ENCODE measurements at regions not wholly inside any gene's neighbourhood (a gene's known extent, or its start where the extent isn't known, plus 50 kb on each side); places are given as distances from the start of the nearest gene placed in this dataset.

- no peak for DNase-seq
These were observed 433.7 kb upstream of the MGMT start for GRCh38 chr10:129033340-129033739.

GRCh38 chr10:129033790-129034272, 433.2 kb upstream of the MGMT start:
- no peak for DNase-seq

GRCh38 chr10:129035052-129035827, 431.8 kb upstream of the MGMT start:
- DNase-seq = no peak

- DNase-seq = no peak
These were observed 428.5 kb upstream of the MGMT start for GRCh38 chr10:129038522-129038921.

GRCh38 chr10:129039406-129040370, 427.4 kb upstream of the MGMT start:
- no peak for DNase-seq

- DNase-seq = no peak
These were observed 426.7 kb upstream of the MGMT start for GRCh38 chr10:129040377-129040776.

GRCh38 chr10:129041916-129042315, 425.1 kb upstream of the MGMT start:
- DNase-seq = no peak

GRCh38 chr10:129042776-129043595, 424.1 kb upstream of the MGMT start:
- DNase-seq = no peak

GRCh38 chr10:129043691-129044090, 423.4 kb upstream of the MGMT start:
- DNase-seq = no peak

GRCh38 chr10:129045599-129045998, 421.4 kb upstream of the MGMT start:
- no peak for DNase-seq

GRCh38 chr10:129046065-129046681, 420.9 kb upstream of the MGMT start:
- DNase-seq = no peak

- DNase-seq = no peak
These were observed 420.1 kb upstream of the MGMT start for GRCh38 chr10:129046962-129047361.

- no peak for DNase-seq
These were observed 419.4 kb upstream of the MGMT start for GRCh38 chr10:129047600-129047999.

GRCh38 chr10:129048513-129048912, 418.5 kb upstream of the MGMT start:
- no peak for DNase-seq

- no peak for DNase-seq
These were observed 417.5 kb upstream of the MGMT start for GRCh38 chr10:129049501-129049900.

GRCh38 chr10:129055225-129055624, 411.8 kb upstream of the MGMT start:
- no peak for DNase-seq

- no peak for DNase-seq
These were observed 411.1 kb upstream of the MGMT start for GRCh38 chr10:129055986-129056385.

GRCh38 chr10:129056734-129057689, 410.0 kb upstream of the MGMT start:
- DNase-seq = no peak

GRCh38 chr10:129057856-129058663, 409.0 kb upstream of the MGMT start:
- no peak for DNase-seq

GRCh38 chr10:129058664-129059155, 408.3 kb upstream of the MGMT start:
- no peak for DNase-seq

All from GOT3 (cell line).